DOHH2 (cell line): ENCODE measurements at regions not wholly inside any gene's neighbourhood (a gene's known extent, or its start where the extent isn't known, plus 50 kb on each side); places are given as distances from the start of the nearest gene placed in this dataset.

Experiments
- CTCF ChIP-seq: fragments of 200-600 bp; sonication (generic); IDR thresholded peaks from one replicate; pipeline ENCODE4 v1.5.1; 2014; ENCODE audit warnings: antibody characterized with exemption, mild to moderate bottlenecking, low read depth, low read length; ENCODE audit not compliant: poor library complexity, severe bottlenecking
- EZH2phosphoT487 ChIP-seq: fragments of 200-600 bp; sonication (generic); IDR thresholded peaks from 2 replicates; pipeline ENCODE4 v1.6.1; 2017; ENCODE audit warnings: borderline replicate concordance, mild to moderate bottlenecking, antibody characterized with exemption, low read length, moderate library complexity, mixed read lengths

DNA sequence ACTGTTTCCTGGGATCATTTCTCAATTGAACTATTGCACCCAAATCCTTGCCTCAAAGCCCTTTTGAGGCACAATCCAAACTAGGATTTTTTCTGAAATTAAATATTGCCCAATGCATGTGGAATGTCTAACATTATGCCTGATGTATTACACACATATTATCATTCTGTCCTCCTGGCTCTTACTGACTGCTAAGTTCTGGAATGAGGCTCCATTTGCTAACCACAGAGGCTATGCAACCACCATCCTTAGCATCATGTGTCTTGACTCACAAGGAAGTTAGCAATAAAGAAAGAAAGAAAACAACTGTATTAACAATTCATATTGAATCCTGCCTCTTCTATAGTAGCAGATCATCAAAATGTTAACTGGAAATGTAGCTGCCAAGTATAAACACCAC, 1142.7 kb downstream of the CNTNAP5 start:
- TF ChIP-seq CTCF (no peak), EZH2phosphoT487 (no peak)
